ENCODE measurements at regions not wholly inside any gene's neighbourhood (a gene's known extent, or its start where the extent isn't known, plus 50 kb on each side); places are given as distances from the start of the nearest gene placed in this dataset.

DNA sequence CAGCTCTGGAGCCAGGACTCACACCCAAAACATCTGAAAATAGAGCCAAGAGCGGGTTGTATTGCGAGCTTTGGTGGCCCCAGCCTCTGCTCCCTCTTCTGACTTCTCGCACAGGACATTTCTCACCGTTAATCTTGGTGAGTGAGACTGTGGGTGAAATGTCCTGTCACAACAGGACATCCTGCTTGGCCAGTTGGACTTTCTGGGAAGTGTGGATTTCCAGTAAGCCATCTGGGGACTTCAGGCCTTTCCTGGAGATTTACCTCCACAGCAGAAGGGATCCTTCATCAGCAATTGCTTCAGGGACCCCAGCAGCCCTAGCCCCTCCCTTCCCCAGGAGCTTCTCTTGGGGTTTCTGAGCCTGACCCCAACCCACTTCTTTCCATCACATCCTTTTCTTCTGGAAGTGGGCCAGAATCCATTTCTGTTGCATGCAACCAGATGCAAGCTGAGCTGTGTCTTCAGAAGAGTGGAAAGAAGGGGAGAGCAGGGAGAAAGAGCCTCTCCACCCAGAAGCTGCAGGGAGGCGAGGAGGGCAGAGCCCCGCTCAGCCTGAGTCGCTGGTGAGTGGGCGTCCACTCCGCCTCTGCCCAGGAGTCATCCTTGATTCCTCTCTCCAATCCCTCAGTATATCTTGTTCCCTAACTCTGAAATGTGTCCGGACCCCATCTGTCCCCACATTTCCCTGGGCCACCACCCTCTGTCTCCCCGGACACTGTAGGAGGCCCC lies 50.3 kb upstream of the GADD45G start:
- no peak for DNase-seq (ENCODE audit: low read depth, low spot score)

GRCh38 chr9:89553451-89554010 lies 51.3 kb upstream of the GADD45G start:
- no peak for DNase-seq (ENCODE audit: low read depth, low spot score)

DNA sequence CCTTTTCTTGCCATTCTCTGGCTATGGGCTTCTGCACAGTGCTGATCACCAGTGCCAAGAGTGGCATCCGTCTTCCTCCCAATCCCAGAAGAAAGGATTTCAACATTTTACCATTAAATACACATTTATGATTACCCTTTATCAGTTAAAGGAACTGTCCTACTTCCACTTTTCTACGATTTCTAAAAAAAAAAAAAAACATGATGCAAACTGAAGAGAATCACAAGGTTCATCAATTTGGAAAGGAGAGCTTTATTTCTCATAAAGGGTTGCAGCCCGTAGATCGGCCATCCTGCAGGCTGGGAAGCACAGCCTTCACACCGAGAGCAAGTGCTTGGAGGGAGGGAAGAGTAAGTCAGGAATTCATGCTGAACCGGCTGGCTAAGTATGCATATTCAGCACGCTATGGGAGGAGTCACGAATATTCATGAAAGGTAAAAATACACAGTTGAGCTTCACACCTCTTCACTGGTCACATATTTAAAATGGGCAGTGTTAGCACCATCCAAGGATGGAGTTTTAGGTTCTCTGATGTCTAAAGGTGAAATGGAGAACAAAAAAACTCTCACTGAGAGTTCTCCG lies 52.5 kb upstream of the SEMA4D start:
- no peak for DNase-seq (ENCODE audit: low read depth, low spot score)

- DNase-seq (ENCODE audit: low read depth, low spot score) = peak; percentile 64
These were observed 51.2 kb upstream of the SEMA4D start for GRCh38 chr9:89549031-89549644.

GRCh38 chr9:89548071-89548638 lies 50.2 kb upstream of the SEMA4D start:
- no peak for DNase-seq (ENCODE audit: low read depth, low spot score)
